Upper lobe of left lung (tissue), 4 donors: ENCODE measurements at regions not wholly inside any gene's neighbourhood (a gene's known extent, or its start where the extent isn't known, plus 50 kb on each side); places are given as distances from the start of the nearest gene placed in this dataset.
"Not testable (repeated sequence)": the region's sequence is repeated elsewhere in the genome, so short reads cannot be mapped to it uniquely, and the experiment has no call there.

Experiments
- POLR2A ChIP-seq, 4 donors: fragments of 450-650 bp; IDR thresholded peaks; one replicate each; pipeline ENCODE4 v1.5.1; 2016 to 2017; ENCODE audit warnings: antibody characterized with exemption in 4 of 4, mild to moderate bottlenecking in 2 of 4
- POLR2AphosphoS5 ChIP-seq, 2 donors: sonication (generic); formaldehyde crosslinking; IDR thresholded peaks; one replicate each; pipeline ENCODE4 v1.5.1; 2017; ENCODE audit warnings: antibody characterized with exemption in 2 of 2
- TF ChIP-seq, protein P1 (sequence below), 6 experiments: fragments of 450-650 bp in 4 of 6; fragments of 200-600 bp in 2 of 6; sonication (generic) in 2 of 6; IDR thresholded peaks; one replicate each; pipeline ENCODE4 v1.5.1; 2016 to 2019; ENCODE audit warnings: antibody characterized with exemption in 6 of 6

DNA sequence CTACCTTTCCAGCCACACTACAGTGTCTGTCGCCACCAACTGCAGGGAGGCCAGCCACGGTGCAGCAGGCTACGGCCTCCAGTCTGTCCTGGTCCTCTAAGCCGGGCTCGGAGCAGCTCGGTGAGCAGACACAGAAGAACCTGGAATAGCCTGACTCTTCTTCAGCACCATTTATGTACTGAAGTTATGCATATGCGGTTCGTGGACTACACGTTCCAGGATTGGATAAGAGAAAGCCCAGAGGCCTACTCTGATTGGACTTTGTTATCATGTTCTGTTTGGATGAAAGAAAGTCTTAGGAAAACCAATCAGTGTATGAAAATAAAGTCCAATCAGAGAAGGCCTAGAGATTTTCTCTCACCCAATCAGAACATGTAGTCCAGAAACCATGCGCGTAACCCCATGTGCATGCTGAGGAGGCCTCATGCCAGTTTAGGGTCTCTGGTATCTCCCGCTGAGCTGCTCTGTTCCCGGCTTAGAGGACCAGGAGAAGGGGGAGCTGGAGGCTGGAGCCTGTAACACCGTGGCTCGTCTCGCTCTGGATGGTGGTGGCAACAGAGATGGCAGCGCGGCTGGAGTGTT, 4462.0 kb upstream of the OR11H1 start:
- TF ChIP-seq, protein P1, sequence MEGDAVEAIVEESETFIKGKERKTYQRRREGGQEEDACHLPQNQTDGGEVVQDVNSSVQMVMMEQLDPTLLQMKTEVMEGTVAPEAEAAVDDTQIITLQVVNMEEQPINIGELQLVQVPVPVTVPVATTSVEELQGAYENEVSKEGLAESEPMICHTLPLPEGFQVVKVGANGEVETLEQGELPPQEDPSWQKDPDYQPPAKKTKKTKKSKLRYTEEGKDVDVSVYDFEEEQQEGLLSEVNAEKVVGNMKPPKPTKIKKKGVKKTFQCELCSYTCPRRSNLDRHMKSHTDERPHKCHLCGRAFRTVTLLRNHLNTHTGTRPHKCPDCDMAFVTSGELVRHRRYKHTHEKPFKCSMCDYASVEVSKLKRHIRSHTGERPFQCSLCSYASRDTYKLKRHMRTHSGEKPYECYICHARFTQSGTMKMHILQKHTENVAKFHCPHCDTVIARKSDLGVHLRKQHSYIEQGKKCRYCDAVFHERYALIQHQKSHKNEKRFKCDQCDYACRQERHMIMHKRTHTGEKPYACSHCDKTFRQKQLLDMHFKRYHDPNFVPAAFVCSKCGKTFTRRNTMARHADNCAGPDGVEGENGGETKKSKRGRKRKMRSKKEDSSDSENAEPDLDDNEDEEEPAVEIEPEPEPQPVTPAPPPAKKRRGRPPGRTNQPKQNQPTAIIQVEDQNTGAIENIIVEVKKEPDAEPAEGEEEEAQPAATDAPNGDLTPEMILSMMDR (IDR thresholded peaks at IDR 0.05) = not testable (repeated sequence)
- TF ChIP-seq POLR2AphosphoS5, POLR2A (IDR thresholded peaks at IDR 0.05): not testable (repeated sequence)
